GM19328 (cell line): ENCODE measurements at regions not wholly inside any gene's neighbourhood (a gene's known extent, or its start where the extent isn't known, plus 50 kb on each side); places are given as distances from the start of the nearest gene placed in this dataset.
"Not testable (repeated sequence)": the region's sequence is repeated elsewhere in the genome, so short reads cannot be mapped to it uniquely, and the experiment has no call there.

ENCODE experiments used
- ATAC-seq: cut with Tn5 transposase; IDR thresholded peaks from one replicate; pipeline ENCODE4 v1.9.1; 2021; ENCODE audit warnings: mild to moderate bottlenecking, moderate library complexity; ENCODE audit not compliant: unreplicated experiment

DNA sequence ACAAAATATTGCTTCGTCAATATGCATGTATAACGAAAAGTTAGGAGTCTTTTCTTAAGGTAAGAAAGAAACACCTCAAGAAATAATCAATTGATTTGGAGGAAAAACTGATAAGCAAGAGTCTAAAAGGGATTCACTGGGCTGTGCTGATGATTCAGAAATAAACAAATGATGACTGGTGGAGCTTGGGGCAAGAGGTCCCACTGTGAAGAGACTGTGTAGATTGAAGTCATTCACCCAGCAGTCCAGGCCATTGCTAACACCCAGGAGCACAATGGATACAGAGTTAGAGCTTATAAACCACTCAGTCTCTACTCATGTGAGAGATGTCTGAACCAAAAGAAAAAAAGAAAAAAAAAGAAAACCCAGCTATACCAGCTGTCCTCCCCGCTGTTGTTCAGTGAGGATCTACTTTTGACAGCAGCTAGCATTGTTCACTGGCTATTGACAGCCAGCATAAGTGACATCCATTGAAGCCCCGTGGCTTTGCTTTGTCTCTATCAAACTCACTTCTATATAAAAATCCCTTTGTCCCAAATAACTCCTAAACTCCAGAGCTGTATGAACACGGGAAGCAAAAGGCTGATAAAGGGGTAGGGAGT lies 255.5 kb downstream of the KCTD12 start:
- ATAC-seq = no peak

DNA sequence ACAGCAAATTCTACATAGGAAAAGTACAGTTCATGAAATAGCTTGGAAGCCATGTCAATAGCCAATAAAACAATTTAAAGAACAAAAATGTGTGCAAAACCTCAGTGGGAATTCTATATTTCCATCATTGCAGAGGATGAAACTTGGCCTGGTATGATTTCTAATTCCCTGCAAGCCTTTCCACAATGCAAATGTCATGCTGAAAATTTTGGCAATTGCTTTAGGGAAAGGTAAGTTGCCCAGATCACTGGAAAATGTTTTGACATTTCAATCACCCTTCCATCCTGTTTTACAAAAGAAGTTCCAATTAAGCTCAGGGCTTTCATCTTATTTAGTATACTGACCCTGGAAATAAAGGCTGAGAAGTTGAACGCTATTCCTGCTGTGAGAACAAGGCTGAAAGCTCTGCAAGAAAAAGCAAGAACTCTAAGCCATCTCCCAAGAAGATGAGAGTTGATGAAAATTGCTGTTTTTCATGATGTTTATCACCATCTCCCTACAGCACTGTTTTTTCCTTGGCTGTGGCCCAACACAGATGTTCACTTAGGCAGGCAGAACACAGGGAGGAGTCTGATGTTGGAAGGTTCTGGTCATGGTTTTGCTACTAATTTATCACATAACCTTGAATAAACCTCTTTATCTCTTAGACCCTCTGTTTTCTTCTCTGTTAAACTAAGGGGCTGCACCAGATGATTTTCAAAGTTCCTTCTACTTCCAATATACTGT lies 263.7 kb downstream of the KCTD12 start:
- ATAC-seq = no peak

DNA sequence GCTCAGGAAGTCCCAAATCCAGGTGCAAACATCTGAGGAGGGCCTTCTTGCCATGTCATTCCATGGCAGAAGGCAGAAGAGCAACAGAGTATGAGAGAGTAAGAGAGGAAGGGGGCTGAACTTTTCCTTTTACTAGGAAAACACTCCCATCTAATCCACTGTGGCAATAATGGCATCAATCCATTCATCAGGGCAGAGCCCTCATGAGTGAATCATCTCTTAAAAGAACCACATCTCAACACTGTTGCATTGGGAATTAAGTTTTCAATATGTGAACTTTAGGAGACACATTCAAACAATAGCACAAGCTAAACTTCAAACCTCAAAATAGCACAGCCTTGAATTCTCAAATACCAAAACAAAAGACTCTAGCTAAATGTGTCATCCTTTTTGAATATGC lies 264.5 kb downstream of the KCTD12 start:
- ATAC-seq = no peak

DNA sequence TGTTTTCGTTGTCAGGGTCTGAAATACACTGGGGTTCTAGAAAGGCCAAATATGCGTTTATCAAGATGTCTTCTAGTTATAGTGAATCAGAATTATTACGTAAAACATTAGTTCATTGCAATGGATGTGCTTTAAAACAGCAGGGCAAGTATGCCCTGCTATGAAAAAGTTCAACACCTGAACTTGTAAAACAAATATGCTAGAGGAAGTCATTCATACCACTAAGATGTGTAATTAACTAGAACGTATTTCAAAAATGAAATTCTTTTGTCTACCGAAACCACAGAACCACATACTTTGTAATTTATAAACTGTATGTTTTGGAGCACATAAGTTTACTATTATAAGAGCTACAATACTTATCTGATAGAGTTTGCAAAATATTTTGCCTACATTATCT lies 266.2 kb downstream of the KCTD12 start:
- no peak for ATAC-seq

DNA sequence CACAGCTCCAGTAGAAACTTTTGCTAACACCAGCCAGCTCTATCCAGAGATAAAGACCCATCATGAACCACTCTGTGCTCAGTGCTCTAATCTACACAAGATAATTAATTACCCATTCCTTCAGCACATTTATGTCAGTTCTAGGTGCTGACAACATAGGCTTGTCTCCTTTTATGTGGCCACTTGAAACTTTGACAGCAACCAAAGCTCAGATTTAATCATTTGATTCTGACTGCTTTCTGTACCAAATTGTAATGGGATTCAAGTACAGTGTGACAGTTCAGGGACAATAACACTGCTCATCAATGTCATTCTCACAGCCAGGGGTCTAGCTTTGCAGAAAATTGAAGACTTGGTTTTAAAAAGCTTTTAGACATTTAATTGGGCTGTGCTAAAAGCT lies 266.6 kb downstream of the KCTD12 start:
- ATAC-seq = no peak

DNA sequence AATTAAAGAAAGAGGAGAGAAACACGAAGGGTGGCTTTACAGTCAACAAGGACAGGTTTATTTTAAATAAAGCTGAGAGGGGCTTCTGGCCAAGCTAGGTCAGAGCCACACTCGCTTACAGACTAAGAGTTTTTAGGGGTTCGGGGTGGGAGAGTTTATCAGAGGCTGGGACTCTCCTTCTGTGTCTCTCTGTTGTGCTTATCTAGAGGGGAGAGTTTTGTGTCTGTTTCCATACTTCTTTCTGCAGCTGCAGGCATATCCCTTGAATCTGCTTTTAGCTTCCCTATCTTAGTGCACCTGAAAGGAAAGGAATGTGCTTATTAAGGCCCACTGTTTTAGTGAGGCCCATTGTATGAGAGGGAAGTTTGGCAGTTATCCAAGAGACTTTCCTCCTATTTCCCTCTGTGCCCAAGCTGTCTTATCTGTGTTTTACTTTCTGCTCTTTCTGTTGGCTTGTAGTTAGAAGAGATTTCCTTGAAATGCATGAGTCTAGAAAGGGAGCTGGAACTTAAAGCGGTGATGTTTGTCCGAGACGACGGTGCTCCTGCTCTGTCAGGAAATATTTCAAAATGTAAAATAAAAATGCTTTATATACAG lies 275.3 kb downstream of the KCTD12 start:
- ATAC-seq = no peak

DNA sequence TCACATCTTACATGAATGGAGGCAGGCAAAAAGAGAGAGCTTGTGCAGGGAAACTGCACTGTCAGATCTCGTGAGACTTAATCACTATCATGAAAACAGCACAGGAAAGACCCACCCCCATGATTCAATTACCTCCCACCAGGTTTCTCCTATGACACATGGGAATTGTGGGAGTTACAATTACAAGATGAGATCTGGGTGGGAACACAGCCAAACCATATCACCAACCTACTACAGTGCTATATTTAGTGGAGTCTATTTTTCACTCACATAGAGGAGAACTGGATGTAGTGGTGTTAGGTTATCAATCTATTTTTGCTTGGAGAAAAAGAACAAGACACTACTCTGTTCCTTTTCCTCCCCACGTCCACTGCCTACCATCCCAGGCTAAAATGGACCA lies 276.6 kb downstream of the KCTD12 start:
- no peak for ATAC-seq

DNA sequence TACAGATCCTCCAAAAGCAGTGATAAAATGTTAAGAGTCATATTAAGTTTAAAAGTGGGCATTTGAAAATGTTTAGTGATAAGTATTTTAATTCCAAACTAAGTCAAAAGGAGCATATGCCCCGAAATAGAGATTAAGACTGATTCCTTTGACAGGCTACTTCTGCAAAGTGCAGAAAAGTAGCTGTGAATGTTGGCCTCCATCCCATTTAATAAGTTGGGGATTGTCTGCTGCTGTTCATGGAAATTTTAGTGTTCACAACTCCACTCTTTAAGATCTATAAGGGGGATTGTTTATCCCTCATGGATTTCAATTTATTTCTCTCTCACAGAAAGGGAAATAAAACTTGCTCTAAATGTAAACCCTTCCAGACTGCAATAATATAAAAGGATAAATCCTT lies 278.3 kb downstream of the KCTD12 start:
- no peak for ATAC-seq

DNA sequence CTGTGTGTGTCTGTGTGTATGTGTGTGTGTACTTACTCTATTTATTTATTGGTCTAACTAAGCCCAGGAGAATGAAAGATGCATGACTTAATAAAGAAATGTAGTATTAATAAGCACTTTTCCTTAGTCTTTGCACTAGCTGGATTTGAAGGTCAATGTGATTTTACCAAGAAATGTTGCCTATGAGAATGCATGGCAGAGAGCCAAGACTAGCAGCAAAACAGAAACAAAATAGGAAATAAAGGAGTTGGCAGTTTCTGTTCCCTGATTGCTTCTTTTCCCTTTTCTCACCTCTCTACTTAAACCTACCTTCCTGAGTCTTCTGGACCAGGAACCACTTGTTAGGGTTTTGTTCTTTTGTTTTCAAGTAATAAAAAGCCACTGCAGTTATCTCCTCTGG lies 286.1 kb downstream of the KCTD12 start:
- ATAC-seq = no peak

DNA sequence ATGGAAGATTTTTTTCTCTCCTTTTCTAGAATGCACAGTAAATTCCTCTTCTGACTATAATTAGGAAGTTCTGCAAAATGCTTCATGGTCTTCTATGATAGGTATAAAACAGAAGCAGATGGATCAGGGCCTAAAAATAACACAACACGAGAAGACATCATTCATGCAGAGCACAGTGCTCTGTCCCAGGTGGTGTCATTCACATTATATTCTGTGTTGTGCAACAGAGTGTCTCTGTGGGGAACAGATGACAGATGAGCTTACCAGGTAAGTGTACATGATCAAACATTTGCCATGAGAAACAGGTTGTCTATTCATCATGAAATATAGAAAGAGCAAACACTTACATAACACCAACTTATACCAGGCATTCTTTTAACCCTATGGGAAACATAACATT lies 288.3 kb downstream of the KCTD12 start:
- no peak for ATAC-seq

DNA sequence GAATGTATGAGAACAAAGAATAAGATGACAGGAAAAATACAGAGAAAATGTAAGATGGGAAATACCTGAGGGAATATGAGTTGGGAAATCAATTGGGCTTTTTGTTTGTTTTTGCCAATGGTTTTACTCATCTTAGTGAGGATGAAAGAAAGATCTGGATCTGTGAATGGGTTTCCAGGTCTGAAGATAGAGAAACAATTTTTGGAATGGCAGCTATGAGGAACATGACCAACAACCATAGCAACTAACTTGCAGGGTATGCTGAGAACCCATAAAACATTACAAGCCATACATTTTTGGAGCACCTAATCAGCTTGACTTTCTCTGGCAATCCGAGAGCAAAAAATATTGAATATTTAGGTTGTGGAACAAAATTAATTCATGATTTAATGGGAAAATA lies 290.0 kb downstream of the KCTD12 start:
- no peak for ATAC-seq

DNA sequence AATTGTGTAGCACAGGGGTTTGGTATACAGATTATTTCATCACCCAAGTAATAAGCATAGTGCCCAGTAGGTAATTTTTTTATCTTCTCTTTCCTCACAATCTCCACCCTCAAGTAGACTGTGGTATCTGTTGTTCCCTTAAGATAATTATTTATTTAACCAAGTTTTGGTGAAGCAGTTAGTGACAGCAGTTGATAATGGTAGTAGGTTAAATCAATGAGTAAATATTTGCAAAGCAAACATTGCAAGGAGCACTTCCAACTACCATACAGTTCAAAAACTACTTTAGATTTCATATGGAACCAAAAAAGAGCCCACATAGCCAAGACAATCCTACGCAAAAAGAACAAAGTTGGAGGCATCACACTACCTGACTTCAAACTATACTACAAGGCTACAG lies 291.8 kb downstream of the KCTD12 start:
- no peak for ATAC-seq

DNA sequence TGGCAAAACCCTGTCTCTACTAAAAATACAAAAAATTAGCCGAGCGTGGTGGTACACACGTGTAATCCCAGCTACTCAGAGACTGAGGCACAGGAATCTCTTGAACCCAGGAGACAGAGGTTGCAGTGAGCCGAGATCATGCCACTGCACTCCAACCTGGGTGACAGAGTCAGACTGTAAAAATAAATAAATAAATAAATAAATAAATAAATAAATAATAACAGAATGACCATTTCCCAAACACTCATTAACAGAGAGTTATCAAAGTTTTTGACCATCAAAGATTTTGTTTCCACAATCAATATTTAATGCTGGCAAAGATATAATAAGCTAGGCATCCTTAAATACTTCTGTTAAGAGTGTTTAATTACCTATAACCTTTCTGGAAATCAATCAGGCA lies 299.4 kb downstream of the KCTD12 start:
- no peak for ATAC-seq

DNA sequence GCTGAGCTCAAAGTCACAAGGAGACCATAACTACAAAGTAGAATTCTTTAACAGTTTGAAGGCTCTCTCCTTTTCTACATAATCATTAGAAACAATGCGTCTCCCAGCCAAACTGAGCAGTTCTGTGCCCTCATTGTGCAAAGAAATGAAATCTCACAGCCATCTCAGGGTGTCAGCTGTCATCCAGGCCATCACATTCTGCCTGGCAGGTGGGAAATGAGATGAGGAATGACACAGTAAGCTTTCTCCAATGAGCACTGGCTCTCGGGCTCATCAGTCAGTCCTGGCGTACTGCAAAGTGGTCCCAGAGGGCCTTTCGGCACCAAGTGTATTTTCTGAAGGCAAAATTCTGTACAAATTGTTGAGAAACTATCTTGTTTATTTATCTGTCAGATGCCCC lies 306.5 kb downstream of the KCTD12 start:
- ATAC-seq = no peak

DNA sequence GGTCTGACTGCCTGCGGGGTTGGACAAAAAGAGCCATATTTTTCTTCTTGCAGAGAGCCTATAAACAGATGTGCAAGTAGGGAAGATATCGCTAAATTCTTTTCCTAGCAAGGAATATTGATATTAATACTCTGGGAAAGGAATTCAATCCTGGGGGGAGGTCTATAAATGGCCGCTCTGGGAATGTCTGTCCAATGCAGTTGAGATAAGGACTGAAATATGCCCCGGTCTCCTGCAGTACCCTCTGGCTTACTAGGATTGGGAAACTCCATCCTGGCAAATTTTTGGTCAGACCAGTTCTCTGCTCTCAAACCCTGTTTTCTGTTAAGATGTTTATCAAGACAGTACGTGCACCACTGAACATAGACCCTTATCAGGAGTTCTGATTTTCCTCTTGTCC lies 310.6 kb downstream of the KCTD12 start:
- not testable (repeated sequence) for ATAC-seq

DNA sequence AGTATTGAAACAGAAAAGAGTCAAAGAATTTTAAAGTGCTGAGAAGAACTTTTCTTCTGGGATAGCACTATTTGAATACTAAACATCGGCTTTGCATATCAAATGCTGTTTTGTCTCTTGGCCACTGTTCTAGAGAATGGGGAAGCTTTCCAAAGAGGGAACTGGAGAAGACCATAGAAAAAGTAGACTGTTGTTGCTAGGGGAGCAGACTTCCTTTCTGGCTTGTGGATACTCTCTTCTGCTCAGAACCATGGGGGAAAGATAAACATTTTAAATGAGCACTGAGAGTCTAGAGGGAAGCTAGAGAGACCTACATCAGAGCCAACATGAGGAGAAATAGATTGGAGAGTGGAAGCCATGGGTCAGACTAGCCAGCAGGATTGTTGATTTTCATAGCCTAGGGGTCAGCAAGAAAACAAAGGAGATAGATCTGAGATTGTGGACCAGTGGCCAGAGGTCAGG lies 315.7 kb downstream of the KCTD12 start:
- no peak for ATAC-seq

DNA sequence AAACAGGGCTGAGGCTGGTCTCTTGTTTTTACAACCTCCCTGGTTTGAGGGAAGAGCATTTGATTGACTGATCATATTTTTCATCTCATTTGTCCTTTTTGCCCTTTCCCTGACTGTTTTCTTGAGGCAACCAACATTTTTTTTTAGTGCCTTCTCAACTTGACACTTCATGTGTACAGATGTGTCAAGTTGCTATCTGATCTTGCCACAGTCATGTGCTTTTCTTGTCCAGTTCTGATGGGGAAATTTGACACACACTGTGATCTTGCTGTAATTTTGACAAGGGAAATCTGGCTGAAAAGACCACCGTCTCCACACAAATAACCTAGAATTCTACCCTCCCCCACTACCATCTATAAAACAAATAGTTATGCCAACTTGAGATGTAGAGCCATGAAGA lies 329.6 kb downstream of the KCTD12 start:
- no peak for ATAC-seq

DNA sequence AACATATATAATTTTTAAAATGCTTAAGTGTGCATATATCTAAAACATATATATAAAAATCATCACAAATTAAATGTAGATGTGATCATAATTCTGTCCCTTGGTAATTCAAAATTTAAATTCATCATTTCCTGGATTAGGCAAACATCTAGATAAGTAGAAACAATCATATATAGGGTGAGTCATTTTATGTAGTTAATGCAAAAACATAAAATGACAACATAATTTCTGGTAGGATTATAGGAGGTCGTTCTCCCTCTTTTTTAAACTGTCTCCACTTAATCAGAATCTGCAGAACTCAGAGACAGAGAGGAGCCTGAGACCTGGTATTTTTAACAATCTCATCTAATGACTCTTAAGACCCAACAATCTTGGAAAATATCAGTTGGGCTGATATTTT lies 333.4 kb downstream of the KCTD12 start:
- no peak for ATAC-seq

DNA sequence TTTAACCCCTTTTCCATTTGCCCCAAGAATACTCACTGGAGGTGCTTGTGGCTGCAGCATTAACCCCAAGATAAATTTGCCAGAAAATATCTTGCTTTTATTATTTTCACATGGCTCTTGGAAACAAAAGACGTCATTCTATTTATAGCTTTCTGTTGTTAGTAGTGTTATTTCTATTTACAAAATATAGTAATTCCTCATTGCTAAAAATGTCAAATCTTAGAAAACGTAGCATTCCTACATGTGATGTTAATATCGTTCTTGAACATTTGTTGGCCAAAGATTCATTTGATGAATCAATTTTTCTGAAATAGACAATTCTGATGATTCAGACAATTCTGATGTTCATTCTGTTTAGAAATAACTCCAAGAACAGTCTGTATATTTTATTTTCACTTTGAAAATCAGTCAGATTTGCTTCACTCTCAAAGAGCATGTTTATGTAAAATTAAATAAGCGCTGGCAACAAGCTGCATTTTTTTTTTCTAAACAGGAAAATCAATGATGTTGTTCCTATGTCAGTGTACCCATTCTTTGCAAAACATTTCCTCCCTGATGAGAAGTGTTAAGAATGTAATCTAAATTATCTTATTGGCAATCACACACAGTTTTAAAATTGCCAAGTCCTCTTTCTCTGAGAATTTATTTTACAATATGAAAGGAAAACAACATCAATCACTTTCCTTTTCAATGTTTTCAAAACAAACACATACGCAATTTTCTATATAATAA lies 334.0 kb downstream of the KCTD12 start:
- no peak for ATAC-seq

DNA sequence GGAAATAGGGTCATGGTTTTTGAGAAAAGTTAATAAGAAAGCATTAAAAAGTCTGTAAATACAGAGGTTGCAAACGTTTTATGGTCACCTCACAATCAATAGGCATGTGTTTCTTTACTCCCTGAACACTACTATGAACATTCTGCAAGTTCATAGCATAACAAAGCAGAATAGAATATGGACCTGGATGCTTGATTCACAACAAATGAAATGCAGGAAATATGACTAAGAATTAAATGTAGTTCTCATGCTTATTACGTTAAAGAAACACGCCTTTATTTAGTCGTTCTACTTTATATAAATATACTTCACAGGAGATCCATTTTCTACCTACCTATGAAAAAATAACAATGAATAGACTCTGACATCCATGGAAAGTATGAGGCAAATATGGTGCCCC lies 344.0 kb downstream of the KCTD12 start:
- no peak for ATAC-seq

DNA sequence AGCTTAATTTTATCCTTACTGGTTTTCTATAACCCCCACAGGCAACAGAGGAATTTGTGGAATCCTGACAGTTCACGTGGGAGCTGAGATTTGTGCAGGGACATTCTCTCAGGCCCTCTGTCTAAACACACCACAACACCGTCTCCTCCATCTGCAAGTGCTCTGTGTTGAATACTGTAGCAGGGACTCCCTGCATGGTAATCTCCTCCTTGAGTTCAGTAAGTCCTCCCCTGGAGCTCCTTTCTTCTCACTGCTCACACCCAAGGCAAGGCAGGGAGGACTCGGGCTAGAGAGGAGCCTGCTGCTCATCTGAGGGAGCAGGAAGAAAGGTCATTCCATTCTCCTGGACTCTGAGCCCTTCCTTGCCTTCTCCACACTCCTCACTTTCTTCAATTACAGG lies 348.2 kb downstream of the KCTD12 start:
- no peak for ATAC-seq

DNA sequence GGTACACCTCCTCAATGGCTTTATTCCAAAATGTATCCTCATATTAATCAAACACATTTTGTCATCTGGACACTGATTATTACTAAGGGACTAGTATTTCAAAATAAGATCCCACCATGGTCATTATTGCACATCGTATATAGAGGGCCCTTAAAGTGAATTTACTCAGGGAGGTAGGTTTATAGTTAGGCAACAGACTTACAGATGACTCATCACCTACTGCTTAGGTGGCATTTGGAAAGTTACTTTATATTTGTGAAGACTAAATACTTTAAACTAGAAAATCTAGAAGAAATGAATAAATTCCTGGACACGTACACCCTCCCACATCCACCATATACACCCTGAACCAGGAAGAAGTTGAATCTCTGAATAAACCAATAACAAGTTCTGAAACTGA lies 353.0 kb downstream of the KCTD12 start:
- ATAC-seq = no peak
